SK-N-SH (cell line): ENCODE measurements at regions not wholly inside any gene's neighbourhood (a gene's known extent, or its start where the extent isn't known, plus 50 kb on each side); places are given as distances from the start of the nearest gene placed in this dataset.

Source experiments
- CTCF ChIA-PET: fragments of 300-600, 350-600 bp; formaldehyde crosslinking; extraction: SDS; loops from one replicate; lab custom pipeline; 2021; lab: Yijun Ruan, JAX
- POLR2A ChIA-PET: fragments of 350-600 bp; sonication (Branson Sonifier 250); formaldehyde crosslinking; extraction: SDS; loops from one replicate; lab custom pipeline; 2020; ENCODE audit warnings: antibody characterized with exemption, inconsistent platforms; lab: Yijun Ruan, JAX
- DNase-seq: peaks from one replicate; pipeline ENCODE4 v3.0.0; 2012
- H2AFZ ChIP-seq: fragments of 200-600 bp; sonication (generic); 2 replicates; pipeline ENCODE4 v1.8.1; 2016; ENCODE audit warnings: antibody characterized with exemption, mild to moderate bottlenecking, low read depth
- H3F3A ChIP-seq: fragments of 200-600 bp; sonication (generic); replicated peaks from 2 replicates; pipeline ENCODE3; 2016; ENCODE audit warnings: antibody characterized with exemption, mild to moderate bottlenecking; ENCODE audit not compliant: insufficient read depth
- H3K27ac ChIP-seq, 2 experiments: fragments of 200-500 bp in 1 of 2; fragments of 200-600 bp in 1 of 2; sonication (Bioruptor generic) in 1 of 2; sonication (generic), shearing (Covaris generic) in 1 of 2; 2 replicates each; pipeline versions ENCODE4 v1.5.1 to v1.6.1; 2014 to 2016; ENCODE audit warnings: low read depth in 2 of 2, inconsistent platforms in 1 of 2, low read length in 1 of 2, mild to moderate bottlenecking in 1 of 2, mixed read lengths in 1 of 2
- H3K27me3 ChIP-seq: fragments of 200-600 bp; sonication (generic), shearing (Covaris generic); 2 replicates; pipeline ENCODE4 v1.6.1; 2016; ENCODE audit warnings: mixed run types; ENCODE audit not compliant: insufficient read depth
- H3K36me3 ChIP-seq, 2 experiments: fragments of 200-500 bp in 1 of 2; fragments of 200-600 bp in 1 of 2; sonication (Bioruptor generic) in 1 of 2; sonication (generic) in 1 of 2; replicated peaks in 1 of 2; 2 replicates each; pipeline versions ENCODE3 to v1.5.1; 2014 to 2016; ENCODE audit warnings: low read length in 1 of 2, mild to moderate bottlenecking in 1 of 2; ENCODE audit not compliant: insufficient read depth in 2 of 2, control insufficient read depth in 1 of 2
- H3K4me1 ChIP-seq, 2 experiments: fragments of 200-500 bp in 1 of 2; fragments of 200-600 bp in 1 of 2; sonication (Bioruptor generic) in 1 of 2; sonication (generic), shearing (Covaris generic) in 1 of 2; 2 replicates each; pipeline versions ENCODE4 v1.5.1 to v1.6.1; 2014 to 2016; ENCODE audit warnings: low read depth in 1 of 2, low read length in 1 of 2, mixed run types in 1 of 2; ENCODE audit not compliant: insufficient read depth in 2 of 2, control insufficient read depth in 1 of 2
- H3K4me2 ChIP-seq: fragments of 200-600 bp; sonication (generic), shearing (Covaris generic); 2 replicates; pipeline ENCODE4 v1.6.1; 2017; ENCODE audit warnings: mixed run types
- H3K4me3 ChIP-seq, 2 experiments: fragments of 200-500 bp in 1 of 2; fragments of 200-600 bp in 1 of 2; sonication (Bioruptor generic) in 1 of 2; sonication (generic), shearing (Covaris generic) in 1 of 2; 2 replicates each; pipeline versions ENCODE4 v1.5.1 to v1.8.1; 2014 to 2016; ENCODE audit warnings: low read depth in 2 of 2, inconsistent platforms in 1 of 2, low read length in 1 of 2, mild to moderate bottlenecking in 1 of 2, mixed read lengths in 1 of 2, moderate library complexity in 1 of 2
- H3K79me2 ChIP-seq: fragments of 200-600 bp; sonication (generic); 2 replicates; pipeline ENCODE4 v1.8.1; 2017; ENCODE audit warnings: mild to moderate bottlenecking; ENCODE audit not compliant: insufficient read depth
- H3K9ac ChIP-seq: fragments of 200-600 bp; sonication (generic); 2 replicates; pipeline ENCODE4 v1.6.1; 2017; ENCODE audit warnings: mixed run types
- H3K9me2 ChIP-seq: fragments of 200-600 bp; sonication (generic); 2 replicates; pipeline ENCODE4 v1.6.1; 2017; ENCODE audit warnings: mixed run types
- H3K9me3 ChIP-seq: fragments of 200-600 bp; sonication (generic); 2 replicates; pipeline ENCODE4 v1.6.1; 2017; ENCODE audit warnings: mixed run types, mild to moderate bottlenecking, moderate library complexity
- H4K20me1 ChIP-seq: fragments of 200-600 bp; sonication (generic); 2 replicates; pipeline ENCODE4 v1.6.1; 2017; ENCODE audit warnings: mild to moderate bottlenecking, mixed run types; ENCODE audit not compliant: insufficient read depth
- CHD2 ChIP-seq: fragments of 150-350 bp; IDR thresholded peaks from 2 replicates; pipeline ENCODE4 v1.6.1; 2018; ENCODE audit warnings: low read length; ENCODE audit not compliant: partially characterized antibody
- CTCF ChIP-seq: fragments of 200-600 bp; sonication (generic); IDR thresholded peaks from 2 replicates; pipeline ENCODE4 v1.6.1; 2017; ENCODE audit warnings: antibody characterized with exemption, mild to moderate bottlenecking, moderate library complexity
- FOSL2 ChIP-seq: IDR thresholded peaks from 2 replicates; pipeline ENCODE4 v1.4.0; 2012; ENCODE audit warnings: low read depth, mild to moderate bottlenecking, moderate library complexity, borderline replicate concordance
- FOXJ3 ChIP-seq: sonication (generic); formaldehyde crosslinking; IDR thresholded peaks from 2 replicates; pipeline ENCODE4 v1.5.1; 2020; ENCODE audit warnings: mild to moderate bottlenecking, missing genetic modification reagents
- FOXM1 ChIP-seq: IDR thresholded peaks from 2 replicates; pipeline ENCODE4 v1.4.0; 2012; ENCODE audit warnings: low read depth, mild to moderate bottlenecking
- GABPA ChIP-seq: IDR thresholded peaks from 2 replicates; pipeline ENCODE4 v1.4.0; 2012; ENCODE audit warnings: low read depth, mild to moderate bottlenecking
- JUND ChIP-seq: IDR thresholded peaks from 2 replicates; pipeline ENCODE4 v1.4.0; 2012
- MAX ChIP-seq: IDR thresholded peaks from 2 replicates; pipeline ENCODE4 v1.4.0; 2012; ENCODE audit warnings: low read depth
- MXI1 ChIP-seq: IDR thresholded peaks from 2 replicates; pipeline ENCODE4 v1.6.1; 2012; ENCODE audit warnings: mild to moderate bottlenecking, low read depth, low read length, improper control_type of control experiment
- PBX3 ChIP-seq: IDR thresholded peaks from 2 replicates; pipeline ENCODE4; 2012
- RAD21 ChIP-seq: IDR thresholded peaks from 2 replicates; pipeline ENCODE4 v1.6.1; 2012; ENCODE audit warnings: mild to moderate bottlenecking, low read length
- RCOR1 ChIP-seq: fragments of 150-350 bp; IDR thresholded peaks from 2 replicates; pipeline ENCODE4 v1.6.1; 2017; ENCODE audit warnings: antibody characterized with exemption, low read length
- REST ChIP-seq: IDR thresholded peaks from 2 replicates; pipeline ENCODE4 v1.6.1; 2012; ENCODE audit warnings: mild to moderate bottlenecking, low read depth, low read length, moderate library complexity
- RFX5 ChIP-seq: IDR thresholded peaks from 2 replicates; pipeline ENCODE4 v1.6.1; 2012; ENCODE audit warnings: mild to moderate bottlenecking, improper control_type of control experiment, low read length
- TCF12 ChIP-seq: IDR thresholded peaks from 2 replicates; pipeline ENCODE4 v1.4.0; 2012
- TEAD4 ChIP-seq: IDR thresholded peaks from 2 replicates; pipeline ENCODE4 v1.4.0; 2012; ENCODE audit warnings: mild to moderate bottlenecking, borderline replicate concordance; ENCODE audit not compliant: insufficient read depth
- USF2 ChIP-seq: fragments of 150-350 bp; IDR thresholded peaks from 2 replicates; pipeline ENCODE4 v1.6.1; 2017; ENCODE audit warnings: antibody characterized with exemption, low read length, low read depth, borderline replicate concordance
- ZBTB33 ChIP-seq: IDR thresholded peaks from 2 replicates; pipeline ENCODE4 v1.4.0; 2012; ENCODE audit warnings: low read depth, borderline replicate concordance

GRCh38 chr2:114345246-114345645 is 97.2 kb upstream of the DPP10 start:
- no peak overlapping the region for H3K4me3 ChIP-seq
- no peaks in the 10 kb centered on the region for H3K9me2 ChIP-seq
- ChIA-PET CTCF (no interaction called here), POLR2A (no interaction called here)
- H3K4me2 ChIP-seq = no peak overlapping the region
- no peaks in the 10 kb centered on the region for H3K9me3 ChIP-seq
- no peak overlapping the region for H2AFZ ChIP-seq
- H3K27ac ChIP-seq = no peak overlapping the region
- no peaks in the 10 kb centered on the region for H3K36me3 ChIP-seq
- H3K79me2 ChIP-seq = no peaks in the 10 kb centered on the region
- no peaks in the 10 kb centered on the region for H3K4me1 ChIP-seq
- H3K9ac ChIP-seq = no peak overlapping the region
- TF ChIP-seq CHD2 (no peak), FOXM1 (no peak), MAX (no peak), REST (no peak), TEAD4 (no peak), PBX3 (no peak), RFX5 (no peak), GABPA (no peak), MXI1 (no peak), TCF12 (no peak), RAD21 (no peak), ZBTB33 (no peak), RCOR1 (no peak), CTCF (no peak), FOXJ3 (CRISPR knock-in tag) (no peak), JUND (no peak), USF2 (no peak), FOSL2 (no peak)
- no peak for DNase-seq
- H3F3A ChIP-seq = no peaks in the 10 kb centered on the region
- H3K27me3 ChIP-seq = no peaks in the 10 kb centered on the region
- H4K20me1 ChIP-seq = no peaks in the 10 kb centered on the region
